Heart left ventricle (tissue), 13 donors: ENCODE measurements at regions not wholly inside any gene's neighbourhood (a gene's known extent, or its start where the extent isn't known, plus 50 kb on each side); places are given as distances from the start of the nearest gene placed in this dataset.

Experiments used
- CTCF ChIP-seq, 12 donors: fragments of 200-600 bp; sonication (generic) in 4 of 12; IDR thresholded peaks; one replicate each; pipeline versions ENCODE4 v1.5.0 to v1.8.0; 2018 to 2022; ENCODE audit warnings: antibody characterized with exemption in 12 of 12, mild to moderate bottlenecking in 5 of 12
- POLR2A ChIP-seq, 2 donors: fragments of 450-650 bp; IDR thresholded peaks; one replicate each; pipeline ENCODE4 v1.6.1; 2017; ENCODE audit warnings: antibody characterized with exemption in 2 of 2, mild to moderate bottlenecking in 2 of 2, moderate library complexity in 2 of 2
- donor health status: ischemic (EF 13 %, LVEDD 7.1; RV severe dilation, severe dysfunction).
- donor health status: DM: no; HTN: yes; CAD: no.
- donor health status: DM: no; HTN: no; CAD: no.
- donor health status: ischemic (EF 25% LVEDD 6.9; RV normal size, moderate dysfunction).
- donor health status: ischemic (EF 25% LVEDD 5.7; RV mildly dilated, moderate dysfunction).
- donor health status: ischemic (EF 35%, LVEDD 5.7; RV mildly dilated, moderate dysfunction).
- donor health status: nonischemic (EF 11% LVEDD 7.7; RV severe dilation, severe dysfunction).
- donor health status: DM: yes; HTN: yes; CAD: no.
- donor health status: PGD.
- donor health status: ischemic (EF 29% LVEDD 5.4; RV normal size, mild dysfunction).
- donor health status: nonischemic (EF 23%, LVEDD 6.1; RV moderate dilation, normal function).

- TF ChIP-seq CTCF (IDR thresholded peaks at IDR 0.05) (peak in 10 of 12 donors; percentile 9 to 51 (median 38)), POLR2A (IDR thresholded peaks at IDR 0.05) (no peak)
Measured at GRCh38 chr2:107669335-107669734, 157.4 kb upstream of the RGPD4 start.
